Epidermal melanocyte (primary cell): ENCODE measurements at regions not wholly inside any gene's neighbourhood (a gene's known extent, or its start where the extent isn't known, plus 50 kb on each side); places are given as distances from the start of the nearest gene placed in this dataset.
"Not testable (repeated sequence)": the region's sequence is repeated elsewhere in the genome, so short reads cannot be mapped to it uniquely, and the experiment has no call there.

ENCODE experiments used
- DNase-seq: peaks from one replicate; pipeline ENCODE4 v3.0.0; 2011; ENCODE audit warnings: low spot score; ENCODE audit not compliant: insufficient read length

DNA sequence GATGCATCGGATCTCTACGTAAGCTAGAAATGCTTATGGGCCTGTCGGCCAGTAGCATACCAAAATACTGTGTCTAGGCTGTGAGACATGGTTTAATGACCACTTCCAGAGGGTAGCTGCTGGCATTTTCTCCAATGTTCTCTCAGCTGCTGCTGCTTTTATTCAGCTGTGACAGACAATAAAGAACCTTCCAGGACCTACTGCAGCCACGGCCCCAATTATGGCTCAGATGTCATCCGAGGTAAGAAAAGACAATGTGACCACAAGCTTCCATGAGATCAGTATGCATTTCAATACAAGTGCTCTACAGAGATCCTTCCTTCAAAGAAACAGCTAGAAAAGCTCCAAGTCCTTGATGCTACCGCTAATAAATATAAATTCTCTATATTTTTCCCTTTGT is 256.2 kb downstream of the SDHAF3 start:
- no peak for DNase-seq

GRCh38 chr7:97377713-97378112 is 260.2 kb downstream of the SDHAF3 start:
- DNase-seq, result no peak

- no peak for DNase-seq
These were observed 264.5 kb downstream of the SDHAF3 start for GRCh38 chr7:97381815-97382554.

GRCh38 chr7:97390052-97390451 is 272.6 kb downstream of the SDHAF3 start:
- DNase-seq, result no peak

DNA sequence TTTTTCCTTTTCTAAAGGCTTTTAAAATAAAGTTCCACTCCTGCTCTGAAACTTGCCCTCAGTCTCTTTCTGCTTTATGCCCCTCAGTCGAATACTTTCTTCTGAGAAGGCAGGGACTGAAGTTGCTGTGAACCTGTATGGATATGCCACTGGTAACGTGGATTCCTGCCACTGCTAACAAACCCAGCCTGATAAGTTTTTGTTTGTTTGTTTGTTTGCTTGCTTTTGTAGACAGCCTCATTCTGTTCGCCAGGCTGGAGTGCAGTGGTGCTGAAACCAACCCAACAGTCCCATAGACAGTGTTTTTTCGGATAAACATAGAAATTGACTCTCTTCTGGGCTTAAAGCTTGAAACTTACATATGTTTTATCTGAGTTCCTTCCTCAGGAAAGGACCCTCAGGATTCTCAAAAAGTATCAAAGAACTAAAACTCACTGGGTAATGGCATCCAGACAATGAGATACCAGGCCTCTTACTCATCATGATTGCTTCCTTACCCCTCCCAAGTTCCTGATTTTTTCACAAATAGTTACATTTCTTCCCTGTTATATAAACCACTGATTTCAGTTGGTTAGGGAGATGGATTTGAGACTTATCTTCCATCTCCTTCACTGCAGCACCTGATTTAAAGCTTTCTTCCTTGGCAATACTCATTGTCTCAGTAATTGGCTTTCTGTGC is 273.6 kb downstream of the SDHAF3 start:
- DNase-seq, result no peak

DNA sequence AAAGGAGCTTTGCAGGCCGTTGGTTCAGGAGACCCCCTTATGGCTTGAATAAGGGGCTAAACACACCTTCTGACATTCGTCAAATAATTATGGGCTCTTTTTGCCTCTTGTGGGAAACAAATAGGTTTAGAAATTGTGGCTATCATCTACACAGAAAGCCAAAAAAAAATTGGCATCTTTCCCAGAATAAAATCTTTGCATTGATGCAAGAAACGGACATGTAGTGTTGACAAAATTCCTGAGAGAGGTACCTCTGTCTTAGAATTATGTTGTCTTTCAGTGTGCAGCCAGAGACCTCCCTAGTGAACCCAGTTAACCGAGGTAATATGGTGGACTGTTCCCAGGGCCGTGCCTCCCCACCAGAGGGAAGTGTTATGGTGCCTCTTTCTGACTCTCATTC is 283.9 kb downstream of the SDHAF3 start:
- no peak for DNase-seq

DNA sequence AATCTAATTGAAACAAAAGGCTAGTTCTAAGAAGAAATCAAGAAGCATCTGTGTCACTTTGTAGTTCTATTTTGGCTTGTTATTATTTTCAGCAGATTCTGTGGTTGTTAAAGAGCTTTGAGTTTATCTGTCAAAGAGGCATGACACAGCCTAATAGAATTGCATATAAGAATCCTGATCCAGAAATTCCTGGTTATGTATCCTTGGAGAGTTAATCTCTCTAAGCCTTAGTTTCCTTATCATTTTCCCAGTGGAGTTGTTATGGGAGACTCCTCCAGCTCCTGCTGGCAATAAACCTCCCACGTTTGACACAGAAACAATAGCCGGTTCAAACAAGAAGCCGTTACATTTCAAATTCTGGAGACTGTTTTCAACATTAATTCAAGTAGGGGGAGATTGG is 288.3 kb downstream of the SDHAF3 start:
- no peak for DNase-seq

DNA sequence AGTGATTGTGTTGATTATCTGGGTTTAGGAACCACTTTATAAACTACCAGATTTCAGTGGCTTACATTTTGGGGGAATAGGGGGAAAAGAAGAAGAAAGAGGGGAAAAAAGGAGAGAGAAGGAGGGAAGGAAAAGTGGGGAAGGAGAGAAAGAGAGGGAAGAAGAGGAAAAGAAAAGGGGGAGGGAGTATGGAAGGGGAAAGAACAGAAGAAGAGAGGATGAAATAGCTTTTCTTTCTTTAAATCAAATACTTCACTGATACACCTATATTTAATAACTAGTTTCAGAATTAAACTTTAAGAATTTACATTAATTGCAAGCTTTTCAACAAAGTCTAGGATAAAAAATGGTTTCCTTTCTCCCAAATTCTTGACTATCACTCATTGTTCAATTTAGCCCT is 289.6 kb downstream of the SDHAF3 start:
- DNase-seq, result no peak

GRCh38 chr7:97409346-97409745 is 291.8 kb downstream of the SDHAF3 start:
- no peak for DNase-seq

DNA sequence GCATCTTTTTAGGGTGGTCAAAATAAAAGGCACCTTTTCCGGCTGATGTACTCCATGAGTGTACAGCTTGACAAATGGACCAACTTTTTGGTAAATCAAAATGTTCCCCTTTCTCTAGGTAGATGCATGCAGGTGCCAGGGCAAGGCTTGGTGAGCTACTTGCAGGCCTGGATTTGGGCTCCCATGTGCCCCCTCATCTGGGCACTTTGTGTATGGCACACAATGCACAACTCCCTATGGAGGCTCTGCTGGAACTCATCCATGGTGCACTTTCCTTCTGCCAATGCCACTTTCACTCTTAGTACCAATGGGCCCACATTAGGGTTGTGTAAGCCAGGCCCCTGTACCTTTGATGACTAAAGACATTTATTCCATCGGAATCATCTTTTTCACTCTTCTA is 300.8 kb downstream of the SDHAF3 start:
- DNase-seq, result no peak

DNA sequence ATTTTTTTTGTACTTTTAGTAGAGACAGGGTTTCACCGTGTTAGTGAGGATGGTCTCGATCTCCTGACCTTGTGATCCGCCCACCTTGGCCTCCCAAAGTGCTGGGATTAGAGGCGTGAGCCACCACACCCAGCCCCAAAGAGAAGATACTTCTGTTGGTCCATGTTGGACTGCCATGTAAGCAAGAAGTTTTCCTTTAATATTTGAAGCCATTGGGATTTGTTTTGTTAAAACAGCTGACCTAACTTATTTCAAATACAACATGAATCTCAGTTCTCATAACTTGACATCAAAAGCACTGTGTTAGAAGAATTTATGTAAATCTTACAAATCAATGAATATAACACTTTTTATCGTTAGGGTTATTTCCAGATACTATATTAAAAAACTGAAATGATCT is 302.4 kb downstream of the SDHAF3 start:
- no peak for DNase-seq

DNA sequence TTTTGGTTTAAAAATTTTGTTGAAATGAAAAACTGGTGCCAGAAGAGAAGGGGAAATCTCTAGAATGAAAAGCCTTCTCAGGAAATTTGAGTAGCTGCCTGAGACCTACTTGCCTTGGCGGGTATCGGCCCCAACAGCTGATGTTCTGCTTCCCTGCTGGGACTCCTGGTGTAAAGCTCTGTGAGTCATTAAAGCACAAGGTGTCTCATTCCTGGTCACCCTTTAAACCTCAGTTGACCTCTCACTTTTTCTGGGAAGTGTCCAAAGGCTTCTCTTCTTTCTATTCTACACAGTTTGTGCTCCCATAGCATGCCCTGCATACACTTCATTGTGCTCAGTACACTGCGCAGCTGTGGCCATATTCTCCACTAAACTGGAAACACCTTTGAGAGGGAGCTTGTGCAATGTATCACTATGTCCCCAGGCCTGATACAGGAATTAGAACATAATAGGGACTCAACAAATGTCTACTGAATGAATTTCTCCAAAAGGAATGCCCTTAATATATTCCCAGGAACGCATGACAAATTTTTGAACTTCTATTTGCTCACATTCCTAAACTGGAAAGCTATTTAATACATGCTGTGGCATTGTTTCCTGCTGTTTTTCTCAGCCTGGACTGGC is 303.9 kb downstream of the SDHAF3 start:
- DNase-seq, result no peak

- no peak for DNase-seq
These were observed 304.5 kb downstream of the SDHAF3 start for GRCh38 chr7:97422046-97422445.

DNA sequence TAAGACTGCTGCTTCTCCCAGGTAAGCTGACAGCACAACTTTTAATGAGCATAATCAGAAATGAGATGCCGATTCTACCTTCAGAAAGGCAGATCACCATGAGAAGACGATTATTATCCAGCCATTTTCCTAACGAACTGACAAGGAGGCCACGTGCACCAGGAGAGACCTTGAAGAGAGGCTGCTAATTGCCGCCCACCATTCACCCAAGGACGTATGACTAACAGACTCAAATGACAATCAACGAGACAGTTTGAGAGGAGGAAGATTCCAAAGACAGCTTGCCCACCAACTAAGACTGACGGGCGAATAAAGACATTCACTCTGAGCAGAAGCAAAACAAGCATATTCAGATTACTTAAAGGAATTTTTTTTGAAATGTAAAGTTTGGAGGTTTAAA is 301.9 kb upstream of the TAC1 start:
- DNase-seq, result no peak

- no peak for DNase-seq
These were observed 292.2 kb upstream of the TAC1 start for GRCh38 chr7:97439637-97440214.

GRCh38 chr7:97446361-97446760 is 285.5 kb upstream of the TAC1 start:
- DNase-seq, result no peak

DNA sequence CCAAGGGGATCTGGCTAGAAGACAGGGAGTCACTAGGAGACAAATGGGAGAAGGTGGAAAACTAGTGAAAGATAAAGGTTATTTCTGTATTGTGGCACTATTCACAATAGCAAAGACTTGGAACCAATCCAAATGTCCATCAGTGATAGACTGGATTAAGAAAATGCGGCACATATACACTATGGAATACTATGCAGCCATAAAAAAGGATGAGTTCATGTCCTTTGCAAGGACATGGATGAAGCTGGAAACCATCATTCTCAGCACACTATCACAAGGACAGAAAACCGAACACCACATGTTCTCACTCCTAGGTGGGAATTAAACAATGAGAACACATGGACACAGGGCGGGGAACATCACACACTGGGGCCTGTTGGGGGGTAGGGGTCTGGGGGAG is 282.4 kb upstream of the TAC1 start:
- DNase-seq, result not testable (repeated sequence)

DNA sequence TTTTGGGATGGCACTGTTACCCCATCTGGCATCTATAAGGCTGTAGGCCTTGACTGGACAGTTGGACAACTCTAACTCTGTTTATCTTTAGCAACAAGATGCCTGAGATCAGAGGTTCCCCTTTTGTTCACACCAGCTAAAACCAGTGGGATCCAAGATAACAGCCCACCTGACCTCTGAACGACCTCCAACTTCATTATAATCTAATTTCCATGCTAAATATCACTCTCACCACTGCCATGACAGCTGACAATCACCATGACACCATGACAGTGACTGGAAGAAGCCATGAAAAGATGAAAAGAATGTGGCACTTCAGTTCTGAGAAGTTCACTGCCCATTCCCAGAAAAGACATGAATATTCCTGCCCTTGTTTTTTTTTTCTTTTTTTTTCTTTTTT is 281.4 kb upstream of the TAC1 start:
- DNase-seq, result no peak

DNA sequence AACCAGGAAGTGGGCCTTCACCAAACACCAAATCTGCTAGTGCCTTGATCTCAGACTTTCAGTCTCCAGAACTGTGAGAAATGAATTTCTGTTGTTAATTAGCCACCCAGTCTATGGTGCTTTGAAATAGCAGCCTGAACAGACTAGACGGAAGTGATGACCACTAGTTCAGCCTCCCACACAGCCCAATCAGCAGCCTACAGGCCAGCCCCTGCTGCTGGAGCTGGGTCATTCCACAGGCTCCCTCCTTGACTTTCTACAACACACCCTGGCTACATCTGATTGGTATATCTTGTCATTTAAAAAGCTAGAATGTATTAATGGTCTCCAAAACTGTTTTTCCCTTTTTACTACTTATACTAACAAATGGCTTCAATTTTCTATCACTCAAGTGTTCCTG is 277.2 kb upstream of the TAC1 start:
- DNase-seq, result no peak

- DNase-seq, result no peak
These were observed 274.8 kb upstream of the TAC1 start for GRCh38 chr7:97457054-97457453.

- no peak for DNase-seq
These were observed 271.5 kb upstream of the TAC1 start for GRCh38 chr7:97460433-97460832.

GRCh38 chr7:97461596-97461995 is 270.3 kb upstream of the TAC1 start:
- no peak for DNase-seq
